HCT116 (cell line): ENCODE measurements at regions not wholly inside any gene's neighbourhood (a gene's known extent, or its start where the extent isn't known, plus 50 kb on each side); places are given as distances from the start of the nearest gene placed in this dataset.

Experiments used
- ATAC-seq: fragments of 200-7000 bp; cut with Tn5 transposase; 2 replicates; pipeline ENCODE4 v1.9.1; 2020; ENCODE audit warnings: mild to moderate bottlenecking, moderate library complexity
- BruUV-seq: library from RNA; stranded (reverse); fragments of 400-500 nt; replicated peaks from 2 replicates; lab custom pipeline; 2021; lab: Mats Ljungman, UMichigan
- CTCF ChIA-PET: fragments of 300-600 bp; sonication (Branson Sonifier 250); formaldehyde crosslinking; loops from one replicate; lab custom pipeline; 2021; ENCODE audit warnings: antibody characterized with exemption; lab: Charles Lee
- POLR2A ChIA-PET: fragments of 300-600, 350-600 bp; sonication (Branson Sonifier 250); formaldehyde crosslinking; loops from one replicate; lab custom pipeline; 2021; ENCODE audit warnings: antibody characterized with exemption; lab: Charles Lee
- RAD21 ChIA-PET, 2 experiments: fragments of 300-600 bp; sonication (Branson Sonifier 250); formaldehyde crosslinking; loops; one replicate each; lab custom pipeline; 2023; ENCODE audit warnings: low total read pairs in 2 of 2; ENCODE audit not compliant: uncharacterized antibody in 2 of 2, unreplicated experiment in 2 of 2, low non-redundant PET in 1 of 2; lab: Charles Lee
- DNase-seq: peaks from one replicate; pipeline ENCODE4 v3.0.0-alpha.2; 2010; ENCODE audit warnings: low read depth, low spot score
- H2AFZ ChIP-seq: fragments of 200-600 bp; shearing (Covaris generic), sonication (generic); 2 replicates; pipeline ENCODE4 v1.6.1; 2017; ENCODE audit warnings: low read depth, mixed run types, mixed read lengths, antibody characterized with exemption, low read length; ENCODE audit not compliant: poor library complexity, severe bottlenecking
- H3K27ac ChIP-seq: 2 replicates; pipeline ENCODE4 v1.5.1; 2012; ENCODE audit warnings: low read depth, low read length
- H3K27me3 ChIP-seq: fragments of 200-600 bp; sonication (generic); 2 replicates; pipeline ENCODE4 v1.6.1; 2016; ENCODE audit warnings: mixed run types, low read length, mixed read lengths; ENCODE audit not compliant: insufficient read depth
- H3K36me3 ChIP-seq, 2 experiments: fragments of 200-500 bp in 1 of 2; fragments of 200-600 bp in 1 of 2; sonication (Bioruptor generic) in 1 of 2; sonication (generic) in 1 of 2; 2 replicates each; pipeline versions ENCODE4 v1.5.1 to v1.6.1; 2014 to 2016; ENCODE audit warnings: low read length in 2 of 2, inconsistent platforms in 1 of 2, mixed read lengths in 1 of 2, mixed run types in 1 of 2; ENCODE audit not compliant: insufficient read depth in 2 of 2, control insufficient read depth in 1 of 2
- H3K4me1 ChIP-seq, 2 experiments: fragments of 200-600 bp in 1 of 2; sonication (generic) in 1 of 2; 2 replicates each; pipeline versions ENCODE4 v1.5.1 to v1.6.1; 2012 to 2017; ENCODE audit warnings: low read length in 2 of 2, inconsistent platforms in 1 of 2, mild to moderate bottlenecking in 1 of 2, mixed read lengths in 1 of 2, mixed run types in 1 of 2, moderate library complexity in 1 of 2; ENCODE audit not compliant: insufficient read depth in 2 of 2, control insufficient read depth in 1 of 2
- H3K4me2 ChIP-seq: fragments of 200-600 bp; sonication (generic); 2 replicates; pipeline ENCODE4 v1.6.1; 2017; ENCODE audit warnings: mixed run types, low read length, mixed read lengths
- H3K4me3 ChIP-seq, 2 experiments: fragments of 200-600 bp in 1 of 2; sonication (generic) in 1 of 2; replicated peaks in 1 of 2; 2 replicates each; pipeline ENCODE4 v1.5.1; 2011 to 2016; ENCODE audit warnings: low read length in 2 of 2, control low read depth in 1 of 2, low read depth in 1 of 2, mild to moderate bottlenecking in 1 of 2, mixed read lengths in 1 of 2, mixed run types in 1 of 2
- H3K79me2 ChIP-seq: fragments of 200-600 bp; sonication (generic); 2 replicates; pipeline ENCODE4 v1.6.1; 2017; ENCODE audit warnings: mild to moderate bottlenecking, mixed run types, low read length, moderate library complexity, mixed read lengths; ENCODE audit not compliant: insufficient read depth
- H3K9ac ChIP-seq: fragments of 200-600 bp; sonication (generic); 2 replicates; pipeline ENCODE4 v1.6.1; 2016; ENCODE audit warnings: low read length, mixed read lengths
- H3K9me2 ChIP-seq: fragments of 200-600 bp; sonication (generic), shearing (Covaris generic); 2 replicates; pipeline ENCODE4 v1.6.1; 2017; ENCODE audit warnings: mixed run types, mild to moderate bottlenecking, moderate library complexity; ENCODE audit not compliant: insufficient read depth
- H3K9me3 ChIP-seq, 2 experiments: fragments of 200-500 bp in 1 of 2; fragments of 200-600 bp in 1 of 2; sonication (Bioruptor generic) in 1 of 2; sonication (generic) in 1 of 2; 2 replicates each; pipeline ENCODE4 v1.6.1; 2014 to 2017; ENCODE audit warnings: low read length in 2 of 2, mixed read lengths in 2 of 2, inconsistent platforms in 1 of 2, low read depth in 1 of 2, mild to moderate bottlenecking in 1 of 2, mixed run types in 1 of 2, moderate library complexity in 1 of 2; ENCODE audit not compliant: control insufficient read depth in 1 of 2, insufficient read depth in 1 of 2
- H4K20me1 ChIP-seq: fragments of 200-600 bp; sonication (generic), shearing (Covaris generic); 2 replicates; pipeline ENCODE4 v1.6.1; 2017; ENCODE audit warnings: mixed run types, mild to moderate bottlenecking, moderate library complexity; ENCODE audit not compliant: insufficient read depth
- ATF3 ChIP-seq: IDR thresholded peaks from 2 replicates; pipeline ENCODE4 v1.6.1; 2012
- CTCF ChIP-seq, 3 experiments: fragments of 200-600 bp in 1 of 3; sonication (generic) in 1 of 3; IDR thresholded peaks in 2 of 3; conservative IDR thresholded peaks in 1 of 3; 2 replicates each; pipeline ENCODE4 v1.5.1; 2012 to 2017; ENCODE audit warnings: low read depth in 2 of 3, low read length in 2 of 3, antibody characterized with exemption in 1 of 3, borderline replicate concordance in 1 of 3, control low read depth in 1 of 3, mild to moderate bottlenecking in 1 of 3, mixed read lengths in 1 of 3, mixed run types in 1 of 3, moderate library complexity in 1 of 3; ENCODE audit not compliant: insufficient read depth in 1 of 3
- EGR1 ChIP-seq: IDR thresholded peaks from 2 replicates; pipeline ENCODE4 v1.6.1; 2012; ENCODE audit warnings: low read depth
- EZH2phosphoT487 ChIP-seq: fragments of 200-600 bp; IDR thresholded peaks from 2 replicates; pipeline ENCODE4 v1.6.1; 2018; ENCODE audit warnings: antibody characterized with exemption, borderline replicate concordance
- FOSL1 ChIP-seq: IDR thresholded peaks from 2 replicates; pipeline ENCODE4 v1.6.1; 2012; ENCODE audit warnings: low read depth
- MAX ChIP-seq: IDR thresholded peaks from 2 replicates; pipeline ENCODE4 v1.6.1; 2012
- POLR2A ChIP-seq: IDR thresholded peaks from 2 replicates; pipeline ENCODE4 v1.7.0; 2011; ENCODE audit warnings: borderline replicate concordance; ENCODE audit not compliant: insufficient read depth, insufficient read length; ENCODE audit errors: extremely low read depth
- POLR2AphosphoS5 ChIP-seq: IDR thresholded peaks from 2 replicates; pipeline ENCODE4 v1.6.1; 2011; ENCODE audit warnings: mild to moderate bottlenecking, low read depth, low read length, moderate library complexity
- RAD21 ChIP-seq: IDR thresholded peaks from 2 replicates; pipeline ENCODE4 v1.6.1; 2012; ENCODE audit warnings: low read depth, mild to moderate bottlenecking
- SRF ChIP-seq: IDR thresholded peaks from 2 replicates; pipeline ENCODE4 v1.6.1; 2012; ENCODE audit warnings: low read depth
- ZBTB33 ChIP-seq: IDR thresholded peaks from 2 replicates; pipeline ENCODE4 v1.6.1; 2011; ENCODE audit warnings: mild to moderate bottlenecking, low read length, moderate library complexity; ENCODE audit not compliant: insufficient replicate concordance; ENCODE audit errors: extremely low read depth
- intact Hi-C: fragments of 100-400 bp; cut with micrococcal nuclease; formaldehyde crosslinking; loops from 2 replicates; pipeline ENCODE4 v1.10.0; 2022

GRCh38 chr6:45795678-45796077, 220.0 kb downstream of the CLIC5 start:
- no TSS peak for BruUV-seq
- Histone ChIP-seq H4K20me1 (no peaks in the 10 kb centered on the region), H3K27me3 (no peaks in the 10 kb centered on the region), H3K9ac (no peak overlapping the region), H3K9me3 (no peaks in the 10 kb centered on the region), H3K9me2 (no peaks in the 10 kb centered on the region), H3K36me3 (no peaks in the 10 kb centered on the region), H3K27ac (no peak overlapping the region), H3K4me2 (no peak overlapping the region), H2AFZ (no peak overlapping the region), H3K4me3 (no peak overlapping the region), H3K4me1 (no peaks in the 10 kb centered on the region), H3K79me2 (no peaks in the 10 kb centered on the region)
- ATAC-seq, result no peak
- ChIA-PET POLR2A (no interaction called here), RAD21 (no interaction called here), CTCF (no interaction called here)
- DNase-seq, result no peak
- intact Hi-C loops, result no loop called here
- TF ChIP-seq FOSL1 (no peak), EZH2phosphoT487 (no peak), POLR2A (no peak), MAX (no peak), ZBTB33 (no peak), ATF3 (no peak), CTCF (IDR thresholded peaks at IDR 0.05 in 2 of 3, conservative IDR thresholded peaks at IDR 0.05 in 1 of 3; ENCODE audit: borderline replicate concordance in 1 of 3, insufficient read depth in 1 of 3, low read depth in 2 of 3, low read length in 2 of 3) (no peak), EGR1 (no peak), RAD21 (no peak), SRF (no peak), POLR2AphosphoS5 (no peak)
